ENCODE measurements at regions not wholly inside any gene's neighbourhood (a gene's known extent, or its start where the extent isn't known, plus 50 kb on each side); places are given as distances from the start of the nearest gene placed in this dataset.

GRCh38 chr16:60060731-60061130 lies 1326.6 kb upstream of the GOT2 start:
- no peaks in the 10 kb centered on the region for H3K4me1 Mint-ChIP-seq
- no peak overlapping the region for H3K4me3 Mint-ChIP-seq
- no peak for DNase-seq
- H3K9me3 Mint-ChIP-seq = peaks cover 4% of the 10 kb centered on the region
- H3K36me3 Mint-ChIP-seq = no peaks in the 10 kb centered on the region
- H3K27me3 Mint-ChIP-seq = no peaks in the 10 kb centered on the region
- H3K27ac Mint-ChIP-seq = no peak overlapping the region

- no peak overlapping the region for H3K4me3 Mint-ChIP-seq
- H3K4me1 Mint-ChIP-seq = no peaks in the 10 kb centered on the region
- H3K27ac Mint-ChIP-seq = no peak overlapping the region
- no peaks in the 10 kb centered on the region for H3K36me3 Mint-ChIP-seq
- no peaks in the 10 kb centered on the region for H3K27me3 Mint-ChIP-seq
- DNase-seq = no peak
- peaks cover 4% of the 10 kb centered on the region for H3K9me3 Mint-ChIP-seq
Measured at GRCh38 chr16:60059141-60059540, 1325.0 kb upstream of the GOT2 start.

GRCh38 chr16:60041671-60042070 lies 1307.6 kb upstream of the GOT2 start:
- Mint-ChIP-seq H3K27me3 (no peaks in the 10 kb centered on the region), H3K4me1 (no peaks in the 10 kb centered on the region), H3K4me3 (no peak overlapping the region), H3K36me3 (no peaks in the 10 kb centered on the region), H3K9me3 (peaks cover 8% of the 10 kb centered on the region), H3K27ac (no peak overlapping the region)
- DNase-seq = no peak

GRCh38 chr16:60031740-60032139 lies 1297.6 kb upstream of the GOT2 start:
- Mint-ChIP-seq H3K36me3 (no peaks in the 10 kb centered on the region), H3K4me3 (no peak overlapping the region), H3K27me3 (no peaks in the 10 kb centered on the region), H3K27ac (no peak overlapping the region), H3K4me1 (no peaks in the 10 kb centered on the region), H3K9me3 (peaks cover 12% of the 10 kb centered on the region)
- no peak for DNase-seq

GRCh38 chr16:60027351-60027750 lies 1293.2 kb upstream of the GOT2 start:
- no peaks in the 10 kb centered on the region for H3K4me1 Mint-ChIP-seq
- H3K27ac Mint-ChIP-seq = no peak overlapping the region
- no peak overlapping the region for H3K4me3 Mint-ChIP-seq
- no peaks in the 10 kb centered on the region for H3K36me3 Mint-ChIP-seq
- DNase-seq = no peak
- peaks cover 3% of the 10 kb centered on the region for H3K9me3 Mint-ChIP-seq
- no peaks in the 10 kb centered on the region for H3K27me3 Mint-ChIP-seq

- peaks cover 12% of the 10 kb centered on the region for H3K9me3 Mint-ChIP-seq
- H3K27me3 Mint-ChIP-seq = no peaks in the 10 kb centered on the region
- no peaks in the 10 kb centered on the region for H3K4me1 Mint-ChIP-seq
- H3K36me3 Mint-ChIP-seq = no peaks in the 10 kb centered on the region
- no peak overlapping the region for H3K27ac Mint-ChIP-seq
- DNase-seq = no peak
- no peak overlapping the region for H3K4me3 Mint-ChIP-seq
Measured at GRCh38 chr16:60013076-60013475, 1279.0 kb upstream of the GOT2 start.

- Mint-ChIP-seq H3K36me3 (no peaks in the 10 kb centered on the region), H3K4me3 (no peak overlapping the region), H3K4me1 (no peaks in the 10 kb centered on the region)
Measured at GRCh38 chr16:60001523-60001922, 1267.4 kb upstream of the GOT2 start.

GRCh38 chr16:59997706-59998105 lies 1263.6 kb upstream of the GOT2 start:
- H3K27ac Mint-ChIP-seq = no peak overlapping the region
- H3K4me3 Mint-ChIP-seq = no peak overlapping the region
- no peak for DNase-seq
- H3K27me3 Mint-ChIP-seq = no peaks in the 10 kb centered on the region
- H3K36me3 Mint-ChIP-seq = no peaks in the 10 kb centered on the region
- peaks cover 10% of the 10 kb centered on the region for H3K9me3 Mint-ChIP-seq
- no peaks in the 10 kb centered on the region for H3K4me1 Mint-ChIP-seq

More at GRCh38 chr16:60001523-60001922, 1267.4 kb upstream of the GOT2 start:
- no peak for DNase-seq
- Mint-ChIP-seq H3K27ac (no peak overlapping the region), H3K9me3 (peaks cover 14% of the 10 kb centered on the region), H3K27me3 (no peaks in the 10 kb centered on the region)

GRCh38 chr16:59993101-59993500 lies 1259.0 kb upstream of the GOT2 start:
- no peak for DNase-seq
- Mint-ChIP-seq H3K27me3 (no peaks in the 10 kb centered on the region), H3K27ac (no peak overlapping the region), H3K9me3 (peaks cover 11% of the 10 kb centered on the region), H3K36me3 (no peaks in the 10 kb centered on the region), H3K4me1 (no peaks in the 10 kb centered on the region), H3K4me3 (no peak overlapping the region)

- no peak for DNase-seq
- H3K9me3 Mint-ChIP-seq = peaks cover 14% of the 10 kb centered on the region
- no peaks in the 10 kb centered on the region for H3K27me3 Mint-ChIP-seq
- H3K4me3 Mint-ChIP-seq = no peak overlapping the region
- no peaks in the 10 kb centered on the region for H3K36me3 Mint-ChIP-seq
- no peak overlapping the region for H3K27ac Mint-ChIP-seq
- H3K4me1 Mint-ChIP-seq = no peaks in the 10 kb centered on the region
Measured at GRCh38 chr16:59991171-59991570, 1257.1 kb upstream of the GOT2 start.

GRCh38 chr16:59988591-59988990 lies 1254.5 kb upstream of the GOT2 start:
- Mint-ChIP-seq H3K9me3 (peaks cover 15% of the 10 kb centered on the region), H3K27ac (no peak overlapping the region), H3K27me3 (no peaks in the 10 kb centered on the region), H3K36me3 (no peaks in the 10 kb centered on the region), H3K4me3 (no peak overlapping the region), H3K4me1 (no peaks in the 10 kb centered on the region)
- no peak for DNase-seq

- Mint-ChIP-seq H3K9me3 (peaks cover 1% of the 10 kb centered on the region), H3K4me3 (no peak overlapping the region), H3K36me3 (no peaks in the 10 kb centered on the region), H3K27ac (no peak overlapping the region), H3K4me1 (no peaks in the 10 kb centered on the region), H3K27me3 (no peaks in the 10 kb centered on the region)
- DNase-seq = no peak
Measured at GRCh38 chr16:59975953-59976352, 1241.8 kb upstream of the GOT2 start.

GRCh38 chr16:59973966-59974365 lies 1239.8 kb upstream of the GOT2 start:
- no peak overlapping the region for H3K27ac Mint-ChIP-seq
- H3K27me3 Mint-ChIP-seq = no peaks in the 10 kb centered on the region

GRCh38 chr16:59971264-59971663 lies 1237.1 kb upstream of the GOT2 start:
- no peaks in the 10 kb centered on the region for H3K4me1 Mint-ChIP-seq

More at GRCh38 chr16:59973966-59974365, 1239.8 kb upstream of the GOT2 start:
- H3K4me3 Mint-ChIP-seq = no peak overlapping the region
- no peaks in the 10 kb centered on the region for H3K36me3 Mint-ChIP-seq
- peaks cover 1% of the 10 kb centered on the region for H3K9me3 Mint-ChIP-seq
- H3K4me1 Mint-ChIP-seq = no peaks in the 10 kb centered on the region
- DNase-seq = no peak

GRCh38 chr16:59964232-59964924 lies 1230.3 kb upstream of the GOT2 start:
- Mint-ChIP-seq H3K27ac (no peak overlapping the region), H3K4me1 (no peaks in the 10 kb centered on the region), H3K9me3 (peaks cover 3% of the 10 kb centered on the region), H3K27me3 (no peaks in the 10 kb centered on the region), H3K36me3 (no peaks in the 10 kb centered on the region), H3K4me3 (no peak overlapping the region)
- DNase-seq = no peak

More at GRCh38 chr16:59971264-59971663, 1237.1 kb upstream of the GOT2 start:
- H3K36me3 Mint-ChIP-seq = no peaks in the 10 kb centered on the region
- peaks cover 2% of the 10 kb centered on the region for H3K9me3 Mint-ChIP-seq
- DNase-seq = no peak
- H3K4me3 Mint-ChIP-seq = no peak overlapping the region
- no peak overlapping the region for H3K27ac Mint-ChIP-seq
- H3K27me3 Mint-ChIP-seq = no peaks in the 10 kb centered on the region

- H3K36me3 Mint-ChIP-seq = no peaks in the 10 kb centered on the region
- H3K27ac Mint-ChIP-seq = no peak overlapping the region
- H3K27me3 Mint-ChIP-seq = no peaks in the 10 kb centered on the region
- H3K4me1 Mint-ChIP-seq = no peaks in the 10 kb centered on the region
- no peak overlapping the region for H3K4me3 Mint-ChIP-seq
- no peak for DNase-seq
- peaks cover 8% of the 10 kb centered on the region for H3K9me3 Mint-ChIP-seq
Measured at GRCh38 chr16:59959311-59959710, 1225.2 kb upstream of the GOT2 start.

All from activated naive CD8-positive, alpha-beta T cell treated with anti-CD3 and anti-CD28 coated beads for 36 hours (primary cell).